HCT116 (cell line): ENCODE measurements at regions not wholly inside any gene's neighbourhood (a gene's known extent, or its start where the extent isn't known, plus 50 kb on each side); places are given as distances from the start of the nearest gene placed in this dataset.

Experiments
- ATAC-seq: fragments of 200-7000 bp; cut with Tn5 transposase; 2 replicates; pipeline ENCODE4 v1.9.1; 2020; ENCODE audit warnings: mild to moderate bottlenecking, moderate library complexity
- BruUV-seq: library from RNA; stranded (reverse); fragments of 400-500 nt; replicated peaks from 2 replicates; lab custom pipeline; 2021; lab: Mats Ljungman, UMichigan
- CTCF ChIA-PET: fragments of 300-600 bp; sonication (Branson Sonifier 250); formaldehyde crosslinking; loops from one replicate; lab custom pipeline; 2021; ENCODE audit warnings: antibody characterized with exemption; lab: Charles Lee
- POLR2A ChIA-PET: fragments of 300-600, 350-600 bp; sonication (Branson Sonifier 250); formaldehyde crosslinking; loops from one replicate; lab custom pipeline; 2021; ENCODE audit warnings: antibody characterized with exemption; lab: Charles Lee
- RAD21 ChIA-PET, 2 experiments: fragments of 300-600 bp; sonication (Branson Sonifier 250); formaldehyde crosslinking; loops; one replicate each; lab custom pipeline; 2023; ENCODE audit warnings: low total read pairs in 2 of 2; ENCODE audit not compliant: uncharacterized antibody in 2 of 2, unreplicated experiment in 2 of 2, low non-redundant PET in 1 of 2; lab: Charles Lee
- DNase-seq: peaks from one replicate; pipeline ENCODE4 v3.0.0-alpha.2; 2010; ENCODE audit warnings: low read depth, low spot score
- H2AFZ ChIP-seq: fragments of 200-600 bp; shearing (Covaris generic), sonication (generic); 2 replicates; pipeline ENCODE4 v1.6.1; 2017; ENCODE audit warnings: low read depth, mixed run types, mixed read lengths, antibody characterized with exemption, low read length; ENCODE audit not compliant: poor library complexity, severe bottlenecking
- H3K27ac ChIP-seq: 2 replicates; pipeline ENCODE4 v1.5.1; 2012; ENCODE audit warnings: low read depth, low read length
- H3K27me3 ChIP-seq: fragments of 200-600 bp; sonication (generic); 2 replicates; pipeline ENCODE4 v1.6.1; 2016; ENCODE audit warnings: mixed run types, low read length, mixed read lengths; ENCODE audit not compliant: insufficient read depth
- H3K36me3 ChIP-seq, 2 experiments: fragments of 200-500 bp in 1 of 2; fragments of 200-600 bp in 1 of 2; sonication (Bioruptor generic) in 1 of 2; sonication (generic) in 1 of 2; 2 replicates each; pipeline versions ENCODE4 v1.5.1 to v1.6.1; 2014 to 2016; ENCODE audit warnings: low read length in 2 of 2, inconsistent platforms in 1 of 2, mixed read lengths in 1 of 2, mixed run types in 1 of 2; ENCODE audit not compliant: insufficient read depth in 2 of 2, control insufficient read depth in 1 of 2
- H3K4me1 ChIP-seq, 2 experiments: fragments of 200-600 bp in 1 of 2; sonication (generic) in 1 of 2; 2 replicates each; pipeline versions ENCODE4 v1.5.1 to v1.6.1; 2012 to 2017; ENCODE audit warnings: low read length in 2 of 2, inconsistent platforms in 1 of 2, mild to moderate bottlenecking in 1 of 2, mixed read lengths in 1 of 2, mixed run types in 1 of 2, moderate library complexity in 1 of 2; ENCODE audit not compliant: insufficient read depth in 2 of 2, control insufficient read depth in 1 of 2
- H3K4me2 ChIP-seq: fragments of 200-600 bp; sonication (generic); 2 replicates; pipeline ENCODE4 v1.6.1; 2017; ENCODE audit warnings: mixed run types, low read length, mixed read lengths
- H3K4me3 ChIP-seq, 2 experiments: fragments of 200-600 bp in 1 of 2; sonication (generic) in 1 of 2; replicated peaks in 1 of 2; 2 replicates each; pipeline ENCODE4 v1.5.1; 2011 to 2016; ENCODE audit warnings: low read length in 2 of 2, control low read depth in 1 of 2, low read depth in 1 of 2, mild to moderate bottlenecking in 1 of 2, mixed read lengths in 1 of 2, mixed run types in 1 of 2
- H3K79me2 ChIP-seq: fragments of 200-600 bp; sonication (generic); 2 replicates; pipeline ENCODE4 v1.6.1; 2017; ENCODE audit warnings: mild to moderate bottlenecking, mixed run types, low read length, moderate library complexity, mixed read lengths; ENCODE audit not compliant: insufficient read depth
- H3K9ac ChIP-seq: fragments of 200-600 bp; sonication (generic); 2 replicates; pipeline ENCODE4 v1.6.1; 2016; ENCODE audit warnings: low read length, mixed read lengths
- H3K9me2 ChIP-seq: fragments of 200-600 bp; sonication (generic), shearing (Covaris generic); 2 replicates; pipeline ENCODE4 v1.6.1; 2017; ENCODE audit warnings: mixed run types, mild to moderate bottlenecking, moderate library complexity; ENCODE audit not compliant: insufficient read depth
- H3K9me3 ChIP-seq, 2 experiments: fragments of 200-500 bp in 1 of 2; fragments of 200-600 bp in 1 of 2; sonication (Bioruptor generic) in 1 of 2; sonication (generic) in 1 of 2; 2 replicates each; pipeline ENCODE4 v1.6.1; 2014 to 2017; ENCODE audit warnings: low read length in 2 of 2, mixed read lengths in 2 of 2, inconsistent platforms in 1 of 2, low read depth in 1 of 2, mild to moderate bottlenecking in 1 of 2, mixed run types in 1 of 2, moderate library complexity in 1 of 2; ENCODE audit not compliant: control insufficient read depth in 1 of 2, insufficient read depth in 1 of 2
- H4K20me1 ChIP-seq: fragments of 200-600 bp; sonication (generic), shearing (Covaris generic); 2 replicates; pipeline ENCODE4 v1.6.1; 2017; ENCODE audit warnings: mixed run types, mild to moderate bottlenecking, moderate library complexity; ENCODE audit not compliant: insufficient read depth
- EGR1 ChIP-seq: IDR thresholded peaks from 2 replicates; pipeline ENCODE4 v1.6.1; 2012; ENCODE audit warnings: low read depth
- JUND ChIP-seq: IDR thresholded peaks from 2 replicates; pipeline ENCODE4 v1.6.1; 2012
- POLR2A ChIP-seq: IDR thresholded peaks from 2 replicates; pipeline ENCODE4 v1.7.0; 2011; ENCODE audit warnings: borderline replicate concordance; ENCODE audit not compliant: insufficient read depth, insufficient read length; ENCODE audit errors: extremely low read depth
- SIN3A ChIP-seq: IDR thresholded peaks from 2 replicates; pipeline ENCODE4 v1.6.1; 2012; ENCODE audit warnings: low read depth
- SP1 ChIP-seq: IDR thresholded peaks from 2 replicates; pipeline ENCODE4 v1.6.1; 2012; ENCODE audit warnings: low read depth
- intact Hi-C: fragments of 100-400 bp; cut with micrococcal nuclease; formaldehyde crosslinking; loops from 2 replicates; pipeline ENCODE4 v1.10.0; 2022
- TF ChIP-seq, protein P1 (sequence below): IDR thresholded peaks from 2 replicates; pipeline ENCODE4 v1.6.1; 2012
- TF ChIP-seq, protein P2 (sequence below): IDR thresholded peaks from 2 replicates; pipeline ENCODE4 v1.6.1; 2012; ENCODE audit warnings: low read depth
- TF ChIP-seq, protein P3 (sequence below): IDR thresholded peaks from 2 replicates; pipeline ENCODE4 v1.6.1; 2012

DNA sequence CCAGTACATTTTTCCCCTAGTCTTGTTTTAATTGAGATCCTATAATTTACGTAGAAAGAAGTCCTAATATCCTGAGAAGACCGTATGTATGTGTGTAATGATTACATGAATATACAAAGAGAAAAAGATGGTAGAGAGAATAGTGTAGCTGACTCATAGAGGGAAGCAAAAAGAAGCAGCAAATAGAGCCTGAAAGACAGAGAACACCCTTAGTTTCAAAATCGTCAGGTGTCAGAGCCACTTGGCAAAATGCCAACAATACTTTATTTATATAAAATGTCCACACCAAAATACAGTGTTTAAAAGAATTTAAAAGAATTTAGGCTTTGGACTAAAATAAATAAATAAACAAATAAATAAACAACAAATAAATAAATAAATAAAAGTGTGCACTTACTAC lies 1414.1 kb upstream of the EYS start:
- no peak overlapping the region for H3K27ac ChIP-seq
- H3K4me1 ChIP-seq: no peaks in the 10 kb centered on the region
- no peak overlapping the region for H2AFZ ChIP-seq
- no peaks in the 10 kb centered on the region for H3K27me3 ChIP-seq
- ChIA-PET POLR2A (no interaction called here), CTCF (no interaction called here), RAD21 (no interaction called here)
- H3K4me2 ChIP-seq: no peak overlapping the region
- no peaks in the 10 kb centered on the region for H3K9me2 ChIP-seq
- H3K79me2 ChIP-seq: no peaks in the 10 kb centered on the region
- H4K20me1 ChIP-seq: no peaks in the 10 kb centered on the region; the same call in 1 of the 2 replicates
- no peak for DNase-seq
- TF ChIP-seq EGR1: no peak
- no peak for TF ChIP-seq JUND
- TF ChIP-seq POLR2A: no peak
- TF ChIP-seq, protein P1, sequence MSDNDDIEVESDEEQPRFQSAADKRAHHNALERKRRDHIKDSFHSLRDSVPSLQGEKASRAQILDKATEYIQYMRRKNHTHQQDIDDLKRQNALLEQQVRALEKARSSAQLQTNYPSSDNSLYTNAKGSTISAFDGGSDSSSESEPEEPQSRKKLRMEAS: no peak
- TF ChIP-seq, protein P2, sequence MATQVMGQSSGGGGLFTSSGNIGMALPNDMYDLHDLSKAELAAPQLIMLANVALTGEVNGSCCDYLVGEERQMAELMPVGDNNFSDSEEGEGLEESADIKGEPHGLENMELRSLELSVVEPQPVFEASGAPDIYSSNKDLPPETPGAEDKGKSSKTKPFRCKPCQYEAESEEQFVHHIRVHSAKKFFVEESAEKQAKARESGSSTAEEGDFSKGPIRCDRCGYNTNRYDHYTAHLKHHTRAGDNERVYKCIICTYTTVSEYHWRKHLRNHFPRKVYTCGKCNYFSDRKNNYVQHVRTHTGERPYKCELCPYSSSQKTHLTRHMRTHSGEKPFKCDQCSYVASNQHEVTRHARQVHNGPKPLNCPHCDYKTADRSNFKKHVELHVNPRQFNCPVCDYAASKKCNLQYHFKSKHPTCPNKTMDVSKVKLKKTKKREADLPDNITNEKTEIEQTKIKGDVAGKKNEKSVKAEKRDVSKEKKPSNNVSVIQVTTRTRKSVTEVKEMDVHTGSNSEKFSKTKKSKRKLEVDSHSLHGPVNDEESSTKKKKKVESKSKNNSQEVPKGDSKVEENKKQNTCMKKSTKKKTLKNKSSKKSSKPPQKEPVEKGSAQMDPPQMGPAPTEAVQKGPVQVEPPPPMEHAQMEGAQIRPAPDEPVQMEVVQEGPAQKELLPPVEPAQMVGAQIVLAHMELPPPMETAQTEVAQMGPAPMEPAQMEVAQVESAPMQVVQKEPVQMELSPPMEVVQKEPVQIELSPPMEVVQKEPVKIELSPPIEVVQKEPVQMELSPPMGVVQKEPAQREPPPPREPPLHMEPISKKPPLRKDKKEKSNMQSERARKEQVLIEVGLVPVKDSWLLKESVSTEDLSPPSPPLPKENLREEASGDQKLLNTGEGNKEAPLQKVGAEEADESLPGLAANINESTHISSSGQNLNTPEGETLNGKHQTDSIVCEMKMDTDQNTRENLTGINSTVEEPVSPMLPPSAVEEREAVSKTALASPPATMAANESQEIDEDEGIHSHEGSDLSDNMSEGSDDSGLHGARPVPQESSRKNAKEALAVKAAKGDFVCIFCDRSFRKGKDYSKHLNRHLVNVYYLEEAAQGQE: no peak
- no peak for TF ChIP-seq SP1
- TF ChIP-seq, protein P3, sequence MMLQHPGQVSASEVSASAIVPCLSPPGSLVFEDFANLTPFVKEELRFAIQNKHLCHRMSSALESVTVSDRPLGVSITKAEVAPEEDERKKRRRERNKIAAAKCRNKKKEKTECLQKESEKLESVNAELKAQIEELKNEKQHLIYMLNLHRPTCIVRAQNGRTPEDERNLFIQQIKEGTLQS: no peak
- no peak for TF ChIP-seq SIN3A
- no peaks in the 10 kb centered on the region for H3K36me3 ChIP-seq
- H3K9me3 ChIP-seq: peaks cover 16% of the 10 kb centered on the region in 2 experiments; a peak in 2 of 4 replicates
- H3K9ac ChIP-seq: no peak overlapping the region
- no peak overlapping the region for H3K4me3 ChIP-seq
- ATAC-seq: no peak
- intact Hi-C loops: no loop called here
- BruUV-seq: no TSS peak
